Glutamatergic neuron (in vitro differentiated cells): ENCODE measurements at regions not wholly inside any gene's neighbourhood (a gene's known extent, or its start where the extent isn't known, plus 50 kb on each side); places are given as distances from the start of the nearest gene placed in this dataset.

ENCODE experiments used
- DNase-seq: peaks from one replicate; pipeline ENCODE4 v3.0.0; 2022
- H3K27ac Mint-ChIP-seq: one replicate; pipeline ENCODE4 v1.8.0; 2020; ENCODE audit warnings: mild to moderate bottlenecking, mixed read lengths, inconsistent platforms; ENCODE audit not compliant: unreplicated experiment
- H3K27me3 Mint-ChIP-seq: one replicate; pipeline ENCODE4 v1.8.0; 2020; ENCODE audit warnings: mild to moderate bottlenecking, moderate library complexity, mixed read lengths, inconsistent platforms; ENCODE audit not compliant: unreplicated experiment
- H3K36me3 Mint-ChIP-seq: one replicate; pipeline ENCODE4 v1.8.0; 2020; ENCODE audit warnings: mild to moderate bottlenecking, mixed read lengths, inconsistent platforms; ENCODE audit not compliant: unreplicated experiment
- H3K4me1 Mint-ChIP-seq: one replicate; pipeline ENCODE4 v1.8.0; 2020; ENCODE audit warnings: mild to moderate bottlenecking, low read depth, mixed read lengths, inconsistent platforms; ENCODE audit not compliant: unreplicated experiment
- H3K4me3 Mint-ChIP-seq: one replicate; pipeline ENCODE4 v1.8.0; 2020; ENCODE audit warnings: mild to moderate bottlenecking, mixed read lengths, inconsistent platforms; ENCODE audit not compliant: unreplicated experiment
- H3K9me3 Mint-ChIP-seq: one replicate; pipeline ENCODE4 v1.8.0; 2020; ENCODE audit warnings: mild to moderate bottlenecking, moderate library complexity, mixed read lengths, inconsistent platforms; ENCODE audit not compliant: unreplicated experiment
- CTCF ChIP-seq: fragments of 200-600 bp; sonication (generic); IDR thresholded peaks from one replicate; pipeline ENCODE4 v1.5.0; 2021; ENCODE audit not compliant: partially characterized antibody, unreplicated experiment

- Mint-ChIP-seq H3K4me3 (peak overlapping the region; percentile 47), H3K27ac (peak overlapping the region; percentile 64), H3K4me1 (peaks cover 62% of the 10 kb centered on the region), H3K36me3 (no peaks in the 10 kb centered on the region), H3K27me3 (peaks cover 9% of the 10 kb centered on the region), H3K9me3 (peaks cover 9% of the 10 kb centered on the region)
- peak; percentile 89 for DNase-seq
- TF ChIP-seq CTCF: peak; percentile 99
Observed at GRCh38 chr13:30112602-30113435, 194.5 kb downstream of the KATNAL1 start.

GRCh38 chr13:30111810-30112209 lies 195.5 kb downstream of the KATNAL1 start:
- H3K4me3 Mint-ChIP-seq: peak overlapping the region; percentile 11
- H3K36me3 Mint-ChIP-seq: no peaks in the 10 kb centered on the region
- H3K27me3 Mint-ChIP-seq: peaks cover 9% of the 10 kb centered on the region
- H3K27ac Mint-ChIP-seq: no peak overlapping the region
- peaks cover 55% of the 10 kb centered on the region for H3K4me1 Mint-ChIP-seq
- H3K9me3 Mint-ChIP-seq: peaks cover 9% of the 10 kb centered on the region
- no peak for DNase-seq
- TF ChIP-seq CTCF: no peak

- Mint-ChIP-seq H3K36me3 (no peaks in the 10 kb centered on the region), H3K4me1 (peaks cover 43% of the 10 kb centered on the region), H3K9me3 (peaks cover 9% of the 10 kb centered on the region)
Observed at GRCh38 chr13:30110301-30111070, 196.9 kb downstream of the KATNAL1 start.

GRCh38 chr13:30109471-30110135 lies 197.7 kb downstream of the KATNAL1 start:
- H3K9me3 Mint-ChIP-seq: peaks cover 6% of the 10 kb centered on the region

More at GRCh38 chr13:30110301-30111070, 196.9 kb downstream of the KATNAL1 start:
- peak; percentile 23 for DNase-seq
- no peak overlapping the region for H3K4me3 Mint-ChIP-seq
- peaks cover 5% of the 10 kb centered on the region for H3K27me3 Mint-ChIP-seq
- no peak for TF ChIP-seq CTCF
- H3K27ac Mint-ChIP-seq: peak overlapping the region; percentile 52

More at GRCh38 chr13:30109471-30110135, 197.7 kb downstream of the KATNAL1 start:
- TF ChIP-seq CTCF: no peak
- H3K4me3 Mint-ChIP-seq: no peak overlapping the region
- H3K36me3 Mint-ChIP-seq: no peaks in the 10 kb centered on the region
- no peak overlapping the region for H3K27ac Mint-ChIP-seq
- no peak for DNase-seq
- H3K4me1 Mint-ChIP-seq: peaks cover 41% of the 10 kb centered on the region
- H3K27me3 Mint-ChIP-seq: peaks cover 2% of the 10 kb centered on the region
